IPS-NIHi11 (cell line): ENCODE measurements at regions not wholly inside any gene's neighbourhood (a gene's known extent, or its start where the extent isn't known, plus 50 kb on each side); places are given as distances from the start of the nearest gene placed in this dataset.
A peak's percentile ranks its signal among the peaks of the same experiment; 100 is the strongest.

Source experiments
- DNase-seq: peaks from one replicate; pipeline ENCODE4 v3.0.0; 2012; ENCODE audit warnings: mixed read lengths, low spot score

GRCh38 chr7:9854605-9855004, 1119.1 kb upstream of the PHF14 start:
- DNase-seq = no peak

- no peak for DNase-seq
These were observed 1117.0 kb upstream of the PHF14 start for GRCh38 chr7:9856668-9857067.

- DNase-seq = no peak
These were observed 1110.1 kb upstream of the PHF14 start for GRCh38 chr7:9863545-9863944.

GRCh38 chr7:9869151-9869550, 1104.5 kb upstream of the PHF14 start:
- no peak for DNase-seq

GRCh38 chr7:9869566-9869965, 1104.1 kb upstream of the PHF14 start:
- no peak for DNase-seq

GRCh38 chr7:9870674-9871073, 1103.0 kb upstream of the PHF14 start:
- no peak for DNase-seq

- no peak for DNase-seq
These were observed 1099.5 kb upstream of the PHF14 start for GRCh38 chr7:9874182-9874581.

GRCh38 chr7:9876053-9876452, 1097.6 kb upstream of the PHF14 start:
- no peak for DNase-seq

- no peak for DNase-seq
These were observed 1084.1 kb upstream of the PHF14 start for GRCh38 chr7:9889554-9889953.

- DNase-seq = peak; percentile 4
These were observed 1083.6 kb upstream of the PHF14 start for GRCh38 chr7:9890092-9890491.

- no peak for DNase-seq
These were observed 1082.6 kb upstream of the PHF14 start for GRCh38 chr7:9891056-9891455.

GRCh38 chr7:9900339-9900738, 1073.3 kb upstream of the PHF14 start:
- DNase-seq = no peak

GRCh38 chr7:9921326-9921725, 1052.3 kb upstream of the PHF14 start:
- no peak for DNase-seq

- DNase-seq = no peak
These were observed 1035.6 kb upstream of the PHF14 start for GRCh38 chr7:9937944-9938631.

- no peak for DNase-seq
These were observed 1034.5 kb upstream of the PHF14 start for GRCh38 chr7:9939176-9939575.

- DNase-seq = no peak
These were observed 1028.5 kb upstream of the PHF14 start for GRCh38 chr7:9945131-9945530.

GRCh38 chr7:9945857-9946256, 1027.8 kb upstream of the PHF14 start:
- no peak for DNase-seq

- no peak for DNase-seq
These were observed 1018.5 kb upstream of the PHF14 start for GRCh38 chr7:9955138-9955537.

- DNase-seq = peak; percentile 17
These were observed 1015.2 kb upstream of the PHF14 start for GRCh38 chr7:9958486-9958885.

GRCh38 chr7:9960460-9960859, 1013.2 kb upstream of the PHF14 start:
- DNase-seq = no peak

- peak; percentile 7 for DNase-seq
These were observed 1012.3 kb upstream of the PHF14 start for GRCh38 chr7:9961161-9961922.

- DNase-seq = no peak
These were observed 1010.9 kb upstream of the PHF14 start for GRCh38 chr7:9962742-9963141.
